CD4-positive, alpha-beta T cell (primary cell): ENCODE measurements at regions not wholly inside any gene's neighbourhood (a gene's known extent, or its start where the extent isn't known, plus 50 kb on each side); places are given as distances from the start of the nearest gene placed in this dataset.

Experiments used
- ATAC-seq: fragments of 200-7000 bp; cut with Tn5 transposase; one replicate; pipeline ENCODE4 v1.10.0; 2022; ENCODE audit warnings: mild to moderate bottlenecking; ENCODE audit not compliant: poor library complexity
- CTCF ChIA-PET: fragments of 350-600 bp; sonication (Branson Sonifier 250); formaldehyde crosslinking; loops from one replicate; lab custom pipeline; 2021; ENCODE audit warnings: antibody characterized with exemption, inconsistent platforms; lab: Charles Lee
- POLR2A ChIA-PET: fragments of 350-600 bp; sonication (Branson Sonifier 250); formaldehyde crosslinking; loops from one replicate; lab custom pipeline; 2021; ENCODE audit warnings: antibody characterized with exemption, inconsistent platforms; lab: Charles Lee
- DNase-seq, 14 experiments: peaks; one replicate each; pipeline ENCODE4 v3.0.0-alpha.2; 2013 to 2020; ENCODE audit warnings: mixed read lengths in 2 of 14
- H3K27ac ChIP-seq, 2 donors: one replicate each; pipeline versions ENCODE4 v1.5.1 to v1.7.0; 2013; ENCODE audit warnings: low read length in 2 of 2, low read depth in 1 of 2, mild to moderate bottlenecking in 1 of 2
- H3K27me3 ChIP-seq, 2 experiments: 1 replicate in 1 of 2; 2 replicates in 1 of 2; pipeline versions ENCODE4 v1.6.1 to v1.7.0; 2013; ENCODE audit warnings: low read length in 2 of 2, control low read depth in 1 of 2, mild to moderate bottlenecking in 1 of 2, moderate library complexity in 1 of 2; ENCODE audit not compliant: insufficient read depth in 2 of 2, control insufficient read depth in 1 of 2
- H3K36me3 ChIP-seq: one replicate; pipeline ENCODE4 v1.6.1; 2013; ENCODE audit warnings: low read length, control low read depth; ENCODE audit not compliant: insufficient read depth
- H3K4me1 ChIP-seq: one replicate; pipeline ENCODE4 v1.6.1; 2013; ENCODE audit warnings: low read length, control low read depth; ENCODE audit not compliant: insufficient read depth
- H3K4me3 ChIP-seq: one replicate; pipeline ENCODE4 v1.5.1; 2013; ENCODE audit warnings: mild to moderate bottlenecking, low read length, moderate library complexity
- H3K9me3 ChIP-seq, 2 experiments: 1 replicate in 1 of 2; 2 replicates in 1 of 2; pipeline versions ENCODE4 v1.6.1 to v1.7.0; 2013; ENCODE audit warnings: low read length in 2 of 2, mild to moderate bottlenecking in 2 of 2, control low read depth in 1 of 2, moderate library complexity in 1 of 2; ENCODE audit not compliant: control insufficient read depth in 1 of 2, insufficient read depth in 1 of 2
- H3K27ac Mint-ChIP-seq: one replicate; pipeline ENCODE4 v1.8.0; 2020; ENCODE audit warnings: mixed read lengths
- H3K27me3 Mint-ChIP-seq: one replicate; pipeline ENCODE4 v1.8.0; 2021; ENCODE audit warnings: mixed read lengths
- H3K36me3 Mint-ChIP-seq: one replicate; pipeline ENCODE4 v1.8.0; 2021; ENCODE audit warnings: low read depth, mixed read lengths
- H3K4me1 Mint-ChIP-seq: one replicate; pipeline ENCODE4 v1.8.0; 2021; ENCODE audit warnings: low read depth, mixed read lengths
- H3K4me3 Mint-ChIP-seq: one replicate; pipeline ENCODE4 v1.8.0; 2020; ENCODE audit warnings: mild to moderate bottlenecking, mixed read lengths
- H3K9me3 Mint-ChIP-seq: one replicate; pipeline ENCODE4 v1.8.0; 2020; ENCODE audit warnings: mixed read lengths
- intact Hi-C, 2 experiments: fragments of 100-400 bp; cut with DNase I in 1 of 2; cut with micrococcal nuclease in 1 of 2; formaldehyde crosslinking; loops; one replicate each; pipeline versions ENCODE4 v1.15.1 to v1.9.0; 2023 to 2025; cut with DNase I, micrococcal nuclease
- TF ChIP-seq, protein P1 (sequence below): fragments of 200-600 bp; IDR thresholded peaks from one replicate; pipeline ENCODE4 v1.8.0; 2022; ENCODE audit warnings: antibody characterized with exemption, mild to moderate bottlenecking

DNA sequence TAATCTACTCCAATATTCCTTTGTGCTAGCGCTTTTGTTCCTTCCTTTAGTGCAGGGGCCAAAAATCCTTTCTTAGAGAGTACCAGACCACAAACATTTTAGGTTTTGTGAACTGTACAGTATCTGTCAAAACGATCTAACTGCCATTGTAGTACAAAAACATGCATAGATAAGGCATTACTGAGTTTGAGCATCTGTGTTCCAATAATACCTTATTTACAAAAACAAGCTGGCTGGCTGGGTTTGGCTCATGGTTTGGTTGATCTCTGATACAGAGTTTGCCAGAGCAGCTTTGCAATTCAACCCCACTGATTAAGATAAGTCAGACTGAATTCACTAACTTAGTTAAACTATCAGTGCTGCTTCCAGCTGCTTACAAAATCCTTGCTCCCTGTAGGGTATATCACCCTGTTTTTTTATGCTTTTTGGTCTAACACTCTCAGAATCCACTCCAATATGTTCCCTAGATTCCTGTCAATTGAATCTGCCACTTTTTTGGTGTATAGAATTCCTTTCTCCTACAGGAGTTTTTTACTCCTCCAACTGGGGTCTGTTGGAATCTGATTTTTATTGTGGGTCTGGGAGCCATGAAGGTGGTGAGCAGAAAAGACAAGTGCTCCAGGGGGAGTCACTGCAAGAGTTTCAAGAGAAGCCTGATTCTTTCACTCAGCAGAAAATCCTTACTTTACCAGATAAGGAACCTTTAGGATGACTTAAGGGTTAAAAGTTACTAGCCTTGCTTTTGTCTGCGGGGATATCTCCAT, 1399.4 kb downstream of the EFNB2 start:
- no peaks in the 10 kb centered on the region for H3K36me3 ChIP-seq
- intact Hi-C loops = no loop called here
- POLR2A ChIA-PET = no interaction called here
- H3K27ac ChIP-seq = no peak overlapping the region
- Mint-ChIP-seq H3K4me3 (no peak overlapping the region), H3K27ac (no peak overlapping the region), H3K27me3 (no peaks in the 10 kb centered on the region), H3K9me3 (no peaks in the 10 kb centered on the region), H3K4me1 (peaks cover 20% of the 10 kb centered on the region), H3K36me3 (peaks cover 8% of the 10 kb centered on the region)
- no peaks in the 10 kb centered on the region for H3K27me3 ChIP-seq
- DNase-seq = no peak
- TF ChIP-seq, protein P1, sequence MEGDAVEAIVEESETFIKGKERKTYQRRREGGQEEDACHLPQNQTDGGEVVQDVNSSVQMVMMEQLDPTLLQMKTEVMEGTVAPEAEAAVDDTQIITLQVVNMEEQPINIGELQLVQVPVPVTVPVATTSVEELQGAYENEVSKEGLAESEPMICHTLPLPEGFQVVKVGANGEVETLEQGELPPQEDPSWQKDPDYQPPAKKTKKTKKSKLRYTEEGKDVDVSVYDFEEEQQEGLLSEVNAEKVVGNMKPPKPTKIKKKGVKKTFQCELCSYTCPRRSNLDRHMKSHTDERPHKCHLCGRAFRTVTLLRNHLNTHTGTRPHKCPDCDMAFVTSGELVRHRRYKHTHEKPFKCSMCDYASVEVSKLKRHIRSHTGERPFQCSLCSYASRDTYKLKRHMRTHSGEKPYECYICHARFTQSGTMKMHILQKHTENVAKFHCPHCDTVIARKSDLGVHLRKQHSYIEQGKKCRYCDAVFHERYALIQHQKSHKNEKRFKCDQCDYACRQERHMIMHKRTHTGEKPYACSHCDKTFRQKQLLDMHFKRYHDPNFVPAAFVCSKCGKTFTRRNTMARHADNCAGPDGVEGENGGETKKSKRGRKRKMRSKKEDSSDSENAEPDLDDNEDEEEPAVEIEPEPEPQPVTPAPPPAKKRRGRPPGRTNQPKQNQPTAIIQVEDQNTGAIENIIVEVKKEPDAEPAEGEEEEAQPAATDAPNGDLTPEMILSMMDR = no peak
- CTCF ChIA-PET = no interaction called here
- peaks cover 4% of the 10 kb centered on the region for H3K4me1 ChIP-seq
- no peak for ATAC-seq
- no peak overlapping the region for H3K4me3 ChIP-seq
- no peaks in the 10 kb centered on the region for H3K9me3 ChIP-seq

DNA sequence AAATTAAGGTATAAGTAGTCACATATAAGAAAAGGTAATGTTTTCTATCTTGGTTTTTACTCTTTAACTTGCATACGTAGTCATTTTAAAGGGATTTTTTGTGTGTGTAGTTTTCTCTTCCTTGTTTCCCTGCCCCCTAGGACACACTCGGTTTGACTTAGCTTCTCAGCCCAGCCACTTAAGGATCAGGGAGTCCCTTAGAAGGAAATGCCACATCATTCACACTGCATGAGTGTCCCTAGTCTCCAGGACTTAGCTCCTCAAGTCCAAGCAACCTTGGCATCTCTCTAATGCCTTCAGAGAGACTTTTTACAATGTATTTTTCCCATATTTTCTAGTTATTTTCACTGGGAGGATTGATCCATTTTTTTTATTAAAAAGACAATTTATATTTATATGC, 1407.7 kb downstream of the EFNB2 start:
- no peaks in the 10 kb centered on the region for H3K9me3 ChIP-seq
- Mint-ChIP-seq H3K27ac (no peak overlapping the region), H3K4me3 (no peak overlapping the region), H3K4me1 (no peaks in the 10 kb centered on the region), H3K36me3 (no peaks in the 10 kb centered on the region), H3K27me3 (no peaks in the 10 kb centered on the region), H3K9me3 (no peaks in the 10 kb centered on the region)
- no peaks in the 10 kb centered on the region for H3K27me3 ChIP-seq
- H3K4me1 ChIP-seq = no peaks in the 10 kb centered on the region
- ATAC-seq (no peak), DNase-seq (no peak)
- intact Hi-C loops = no loop called here
- TF ChIP-seq, protein P1 = no peak
- ChIA-PET POLR2A (no interaction called here), CTCF (interaction anchor here (0.6 to 0.9 kb wide), 2 partner anchors 40 to 56 kb away, joined by 3 to 4 read pairs; no protein-coding TSS in a partner anchor)
- H3K27ac ChIP-seq = no peak overlapping the region
- H3K36me3 ChIP-seq = no peaks in the 10 kb centered on the region
- H3K4me3 ChIP-seq = no peak overlapping the region

DNA sequence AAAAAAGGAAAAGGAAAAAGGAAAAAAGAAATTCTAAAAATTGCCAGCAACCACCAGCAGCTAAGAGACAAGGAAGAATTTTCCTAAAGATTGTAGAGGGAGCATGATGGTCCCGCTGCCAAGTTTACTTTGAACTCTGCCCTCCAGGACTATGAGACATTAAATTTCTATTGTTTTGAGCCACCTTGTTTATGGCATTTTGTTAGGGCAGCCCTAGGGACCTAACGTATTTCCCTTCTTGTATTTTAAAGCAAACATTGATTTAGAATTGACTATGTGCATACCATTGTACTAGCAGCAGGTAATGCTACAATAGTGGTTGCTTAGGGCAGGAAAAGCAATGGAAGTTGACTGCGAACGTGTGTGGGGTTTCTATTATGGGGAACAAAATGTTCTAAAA, 1414.2 kb downstream of the EFNB2 start:
- H3K27me3 ChIP-seq = no peaks in the 10 kb centered on the region
- ChIA-PET POLR2A (no interaction called here), CTCF (no interaction called here)
- no peak overlapping the region for H3K4me3 Mint-ChIP-seq
- H3K36me3 Mint-ChIP-seq = no peaks in the 10 kb centered on the region
- DNase-seq (no peak), ATAC-seq (no peak)
- no peak overlapping the region for H3K27ac Mint-ChIP-seq
- no peak overlapping the region for H3K27ac ChIP-seq
- H3K9me3 Mint-ChIP-seq = no peaks in the 10 kb centered on the region
- TF ChIP-seq, protein P1 = no peak
- no peaks in the 10 kb centered on the region for H3K4me1 Mint-ChIP-seq
- intact Hi-C loops = no loop called here
- no peaks in the 10 kb centered on the region for H3K4me1 ChIP-seq
- peaks cover 3% of the 10 kb centered on the region for H3K27me3 Mint-ChIP-seq
- no peaks in the 10 kb centered on the region for H3K36me3 ChIP-seq
- H3K9me3 ChIP-seq = no peaks in the 10 kb centered on the region
- no peak overlapping the region for H3K4me3 ChIP-seq
